GM23338 (cell line): ENCODE measurements at regions not wholly inside any gene's neighbourhood (a gene's known extent, or its start where the extent isn't known, plus 50 kb on each side); places are given as distances from the start of the nearest gene placed in this dataset.

Source experiments
- CREB1 ChIP-seq: fragments of 250-450 bp; sonication (Bioruptor Pico); IDR thresholded peaks from 2 replicates; pipeline ENCODE4 v1.5.0; 2020; ENCODE audit warnings: low read depth, mild to moderate bottlenecking, moderate library complexity
- EZH2 ChIP-seq: fragments of 200-600 bp; sonication (generic); IDR thresholded peaks from one replicate; pipeline ENCODE4 v1.8.0; 2017; ENCODE audit warnings: antibody characterized with exemption, mild to moderate bottlenecking, low read depth; ENCODE audit not compliant: unreplicated experiment
- EZH2phosphoT487 ChIP-seq: fragments of 200-600 bp; sonication (generic); IDR thresholded peaks from one replicate; pipeline ENCODE4 v1.8.1; 2018; ENCODE audit warnings: antibody characterized with exemption; ENCODE audit not compliant: unreplicated experiment
- JUNB ChIP-seq: IDR thresholded peaks from one replicate; pipeline ENCODE4 v1.6.1; 2016; ENCODE audit warnings: antibody characterized with exemption; ENCODE audit not compliant: unreplicated experiment
- NANOG ChIP-seq: IDR thresholded peaks from 2 replicates; pipeline ENCODE4 v1.6.1; 2016; ENCODE audit warnings: antibody characterized with exemption, borderline replicate concordance
- POLR2AphosphoS5 ChIP-seq: IDR thresholded peaks from 2 replicates; pipeline ENCODE4 v1.6.1; 2016; ENCODE audit warnings: antibody characterized with exemption, low read depth
- ZNF114 ChIP-seq: fragments of 250-450 bp; sonication (Bioruptor Pico); IDR thresholded peaks from 2 replicates; pipeline ENCODE4 v1.5.0; 2020; ENCODE audit warnings: mild to moderate bottlenecking, moderate library complexity
- TF ChIP-seq, protein P1 (sequence below), 2 experiments: fragments of 200-600 bp in 1 of 2; sonication (generic) in 1 of 2; conservative IDR thresholded peaks; 2 replicates each; pipeline versions ENCODE4 v1.5.1 to v1.6.1; 2016 to 2017; ENCODE audit warnings: antibody characterized with exemption in 2 of 2, low read depth in 2 of 2, mild to moderate bottlenecking in 2 of 2, moderate library complexity in 1 of 2
- TF ChIP-seq, protein P2 (sequence below): IDR thresholded peaks from one replicate; pipeline ENCODE4 v1.6.1; 2018; ENCODE audit warnings: antibody characterized with exemption; ENCODE audit not compliant: unreplicated experiment
- TF ChIP-seq, protein P3 (sequence below): IDR thresholded peaks from 2 replicates; pipeline ENCODE4 v1.6.1; 2016; ENCODE audit warnings: antibody characterized with exemption

DNA sequence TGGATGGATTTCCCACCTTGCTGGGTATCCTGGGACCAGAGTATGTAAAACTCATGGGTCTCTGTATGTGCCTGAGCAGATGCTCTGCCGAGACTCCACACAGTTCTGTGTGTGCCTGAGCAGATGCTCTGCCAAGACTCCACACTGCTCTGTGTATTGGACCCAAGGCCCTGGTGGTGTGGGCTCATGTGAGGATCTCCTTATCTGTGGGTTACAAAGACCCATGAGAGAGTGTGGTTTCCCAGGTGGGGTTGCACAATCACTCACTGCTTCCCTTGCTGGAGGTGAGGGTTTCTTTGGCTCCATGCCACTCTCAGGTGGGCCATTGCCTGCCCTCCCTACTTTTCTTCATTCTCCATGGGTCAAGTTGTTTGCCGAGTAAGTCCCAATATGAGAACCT lies 141.5 kb downstream of the TBC1D30 start:
- TF ChIP-seq, protein P1, sequence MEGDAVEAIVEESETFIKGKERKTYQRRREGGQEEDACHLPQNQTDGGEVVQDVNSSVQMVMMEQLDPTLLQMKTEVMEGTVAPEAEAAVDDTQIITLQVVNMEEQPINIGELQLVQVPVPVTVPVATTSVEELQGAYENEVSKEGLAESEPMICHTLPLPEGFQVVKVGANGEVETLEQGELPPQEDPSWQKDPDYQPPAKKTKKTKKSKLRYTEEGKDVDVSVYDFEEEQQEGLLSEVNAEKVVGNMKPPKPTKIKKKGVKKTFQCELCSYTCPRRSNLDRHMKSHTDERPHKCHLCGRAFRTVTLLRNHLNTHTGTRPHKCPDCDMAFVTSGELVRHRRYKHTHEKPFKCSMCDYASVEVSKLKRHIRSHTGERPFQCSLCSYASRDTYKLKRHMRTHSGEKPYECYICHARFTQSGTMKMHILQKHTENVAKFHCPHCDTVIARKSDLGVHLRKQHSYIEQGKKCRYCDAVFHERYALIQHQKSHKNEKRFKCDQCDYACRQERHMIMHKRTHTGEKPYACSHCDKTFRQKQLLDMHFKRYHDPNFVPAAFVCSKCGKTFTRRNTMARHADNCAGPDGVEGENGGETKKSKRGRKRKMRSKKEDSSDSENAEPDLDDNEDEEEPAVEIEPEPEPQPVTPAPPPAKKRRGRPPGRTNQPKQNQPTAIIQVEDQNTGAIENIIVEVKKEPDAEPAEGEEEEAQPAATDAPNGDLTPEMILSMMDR (conservative IDR thresholded peaks at IDR 0.05; ENCODE audit: low read depth in 2 of 2) = no peak
- no peak for TF ChIP-seq JUNB
- TF ChIP-seq EZH2phosphoT487 = no peak
- TF ChIP-seq ZNF114 (CRISPR knock-in tag) = no peak
- TF ChIP-seq POLR2AphosphoS5 = no peak
- TF ChIP-seq, protein P2, sequence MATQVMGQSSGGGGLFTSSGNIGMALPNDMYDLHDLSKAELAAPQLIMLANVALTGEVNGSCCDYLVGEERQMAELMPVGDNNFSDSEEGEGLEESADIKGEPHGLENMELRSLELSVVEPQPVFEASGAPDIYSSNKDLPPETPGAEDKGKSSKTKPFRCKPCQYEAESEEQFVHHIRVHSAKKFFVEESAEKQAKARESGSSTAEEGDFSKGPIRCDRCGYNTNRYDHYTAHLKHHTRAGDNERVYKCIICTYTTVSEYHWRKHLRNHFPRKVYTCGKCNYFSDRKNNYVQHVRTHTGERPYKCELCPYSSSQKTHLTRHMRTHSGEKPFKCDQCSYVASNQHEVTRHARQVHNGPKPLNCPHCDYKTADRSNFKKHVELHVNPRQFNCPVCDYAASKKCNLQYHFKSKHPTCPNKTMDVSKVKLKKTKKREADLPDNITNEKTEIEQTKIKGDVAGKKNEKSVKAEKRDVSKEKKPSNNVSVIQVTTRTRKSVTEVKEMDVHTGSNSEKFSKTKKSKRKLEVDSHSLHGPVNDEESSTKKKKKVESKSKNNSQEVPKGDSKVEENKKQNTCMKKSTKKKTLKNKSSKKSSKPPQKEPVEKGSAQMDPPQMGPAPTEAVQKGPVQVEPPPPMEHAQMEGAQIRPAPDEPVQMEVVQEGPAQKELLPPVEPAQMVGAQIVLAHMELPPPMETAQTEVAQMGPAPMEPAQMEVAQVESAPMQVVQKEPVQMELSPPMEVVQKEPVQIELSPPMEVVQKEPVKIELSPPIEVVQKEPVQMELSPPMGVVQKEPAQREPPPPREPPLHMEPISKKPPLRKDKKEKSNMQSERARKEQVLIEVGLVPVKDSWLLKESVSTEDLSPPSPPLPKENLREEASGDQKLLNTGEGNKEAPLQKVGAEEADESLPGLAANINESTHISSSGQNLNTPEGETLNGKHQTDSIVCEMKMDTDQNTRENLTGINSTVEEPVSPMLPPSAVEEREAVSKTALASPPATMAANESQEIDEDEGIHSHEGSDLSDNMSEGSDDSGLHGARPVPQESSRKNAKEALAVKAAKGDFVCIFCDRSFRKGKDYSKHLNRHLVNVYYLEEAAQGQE = no peak
- no peak for TF ChIP-seq EZH2
- no peak for TF ChIP-seq NANOG
- TF ChIP-seq, protein P3, sequence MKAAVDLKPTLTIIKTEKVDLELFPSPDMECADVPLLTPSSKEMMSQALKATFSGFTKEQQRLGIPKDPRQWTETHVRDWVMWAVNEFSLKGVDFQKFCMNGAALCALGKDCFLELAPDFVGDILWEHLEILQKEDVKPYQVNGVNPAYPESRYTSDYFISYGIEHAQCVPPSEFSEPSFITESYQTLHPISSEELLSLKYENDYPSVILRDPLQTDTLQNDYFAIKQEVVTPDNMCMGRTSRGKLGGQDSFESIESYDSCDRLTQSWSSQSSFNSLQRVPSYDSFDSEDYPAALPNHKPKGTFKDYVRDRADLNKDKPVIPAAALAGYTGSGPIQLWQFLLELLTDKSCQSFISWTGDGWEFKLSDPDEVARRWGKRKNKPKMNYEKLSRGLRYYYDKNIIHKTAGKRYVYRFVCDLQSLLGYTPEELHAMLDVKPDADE = no peak
- no peak for TF ChIP-seq CREB1 (CRISPR knock-in tag)
